ENCODE measurements at regions not wholly inside any gene's neighbourhood (a gene's known extent, or its start where the extent isn't known, plus 50 kb on each side); places are given as distances from the start of the nearest gene placed in this dataset.

- no peak for ATAC-seq
- no peak overlapping the region for H3K27ac Mint-ChIP-seq
- no peaks in the 10 kb centered on the region for H3K36me3 Mint-ChIP-seq
- no peak overlapping the region for H3K4me3 Mint-ChIP-seq
- peaks cover 7% of the 10 kb centered on the region for H3K4me1 Mint-ChIP-seq
- H3K9me3 Mint-ChIP-seq = peaks cover 12% of the 10 kb centered on the region
- H3K27me3 Mint-ChIP-seq = peaks cover 19% of the 10 kb centered on the region
Measured at GRCh38 chr7:127530148-127530547, 55.2 kb downstream of the GCC1 start.

- Mint-ChIP-seq H3K27ac (no peak overlapping the region), H3K4me3 (no peak overlapping the region), H3K4me1 (peaks cover 7% of the 10 kb centered on the region), H3K36me3 (no peaks in the 10 kb centered on the region), H3K27me3 (peaks cover 14% of the 10 kb centered on the region), H3K9me3 (peaks cover 13% of the 10 kb centered on the region)
- ATAC-seq = no peak
Measured at GRCh38 chr7:127527561-127527960, 57.8 kb downstream of the GCC1 start.

- no peak overlapping the region for H3K27ac Mint-ChIP-seq
- H3K4me1 Mint-ChIP-seq = no peaks in the 10 kb centered on the region
- no peak overlapping the region for H3K4me3 Mint-ChIP-seq
- H3K36me3 Mint-ChIP-seq = peaks cover 4% of the 10 kb centered on the region
- no peak for ATAC-seq
- peaks cover 22% of the 10 kb centered on the region for H3K9me3 Mint-ChIP-seq
- H3K27me3 Mint-ChIP-seq = peaks cover 21% of the 10 kb centered on the region
Measured at GRCh38 chr7:127525866-127526480, 59.4 kb downstream of the GCC1 start.

- peaks cover 12% of the 10 kb centered on the region for H3K27me3 Mint-ChIP-seq
- no peaks in the 10 kb centered on the region for H3K4me1 Mint-ChIP-seq
- peaks cover 2% of the 10 kb centered on the region for H3K9me3 Mint-ChIP-seq
- H3K36me3 Mint-ChIP-seq = peaks cover 1% of the 10 kb centered on the region
- H3K27ac Mint-ChIP-seq = no peak overlapping the region
- no peak for ATAC-seq
- no peak overlapping the region for H3K4me3 Mint-ChIP-seq
Measured at GRCh38 chr7:127516320-127516719, 69.1 kb downstream of the GCC1 start.

- H3K27ac Mint-ChIP-seq = no peak overlapping the region
- H3K4me1 Mint-ChIP-seq = no peaks in the 10 kb centered on the region
- no peaks in the 10 kb centered on the region for H3K9me3 Mint-ChIP-seq
- no peaks in the 10 kb centered on the region for H3K36me3 Mint-ChIP-seq
- peaks cover 9% of the 10 kb centered on the region for H3K27me3 Mint-ChIP-seq
- H3K4me3 Mint-ChIP-seq = no peak overlapping the region
- ATAC-seq = no peak
Measured at GRCh38 chr7:127514499-127514898, 70.9 kb downstream of the GCC1 start.

GRCh38 chr7:127513311-127513710 lies 72.1 kb downstream of the GCC1 start:
- Mint-ChIP-seq H3K27me3 (peaks cover 9% of the 10 kb centered on the region), H3K27ac (no peak overlapping the region), H3K4me3 (no peak overlapping the region), H3K4me1 (no peaks in the 10 kb centered on the region), H3K36me3 (no peaks in the 10 kb centered on the region), H3K9me3 (no peaks in the 10 kb centered on the region)
- no peak for ATAC-seq

GRCh38 chr7:127512663-127513062 lies 72.7 kb downstream of the GCC1 start:
- H3K27ac Mint-ChIP-seq = no peak overlapping the region
- peaks cover 9% of the 10 kb centered on the region for H3K27me3 Mint-ChIP-seq
- H3K9me3 Mint-ChIP-seq = no peaks in the 10 kb centered on the region
- no peak for ATAC-seq
- H3K36me3 Mint-ChIP-seq = no peaks in the 10 kb centered on the region
- H3K4me3 Mint-ChIP-seq = no peak overlapping the region
- H3K4me1 Mint-ChIP-seq = no peaks in the 10 kb centered on the region

- Mint-ChIP-seq H3K4me3 (no peak overlapping the region), H3K27me3 (no peaks in the 10 kb centered on the region), H3K36me3 (no peaks in the 10 kb centered on the region), H3K9me3 (no peaks in the 10 kb centered on the region), H3K27ac (no peak overlapping the region), H3K4me1 (no peaks in the 10 kb centered on the region)
- no peak for ATAC-seq
Measured at GRCh38 chr7:127504715-127505114, 80.7 kb downstream of the GCC1 start.

- no peak overlapping the region for H3K27ac Mint-ChIP-seq
- no peak overlapping the region for H3K4me3 Mint-ChIP-seq
- H3K27me3 Mint-ChIP-seq = no peaks in the 10 kb centered on the region
- H3K9me3 Mint-ChIP-seq = no peaks in the 10 kb centered on the region
- no peaks in the 10 kb centered on the region for H3K4me1 Mint-ChIP-seq
- H3K36me3 Mint-ChIP-seq = no peaks in the 10 kb centered on the region
- ATAC-seq = no peak
Measured at GRCh38 chr7:127501817-127502216, 83.6 kb downstream of the GCC1 start.

- H3K4me3 Mint-ChIP-seq = no peak overlapping the region
- no peaks in the 10 kb centered on the region for H3K36me3 Mint-ChIP-seq
- H3K9me3 Mint-ChIP-seq = peaks cover 5% of the 10 kb centered on the region
- H3K27me3 Mint-ChIP-seq = peaks cover 43% of the 10 kb centered on the region
- no peak for ATAC-seq
- no peaks in the 10 kb centered on the region for H3K4me1 Mint-ChIP-seq
- H3K27ac Mint-ChIP-seq = no peak overlapping the region
Measured at GRCh38 chr7:127487381-127487780, 94.9 kb upstream of the ZNF800 start.

- H3K4me3 Mint-ChIP-seq = no peak overlapping the region
- no peaks in the 10 kb centered on the region for H3K4me1 Mint-ChIP-seq
- peaks cover 5% of the 10 kb centered on the region for H3K9me3 Mint-ChIP-seq
- no peak for ATAC-seq
- H3K36me3 Mint-ChIP-seq = no peaks in the 10 kb centered on the region
- peaks cover 46% of the 10 kb centered on the region for H3K27me3 Mint-ChIP-seq
- no peak overlapping the region for H3K27ac Mint-ChIP-seq
Measured at GRCh38 chr7:127486654-127487053, 94.1 kb upstream of the ZNF800 start.

GRCh38 chr7:127485482-127485881 lies 93.0 kb upstream of the ZNF800 start:
- no peak overlapping the region for H3K27ac Mint-ChIP-seq
- H3K4me3 Mint-ChIP-seq = no peak overlapping the region
- H3K27me3 Mint-ChIP-seq = peaks cover 44% of the 10 kb centered on the region
- no peak for ATAC-seq
- no peaks in the 10 kb centered on the region for H3K4me1 Mint-ChIP-seq
- H3K36me3 Mint-ChIP-seq = no peaks in the 10 kb centered on the region
- H3K9me3 Mint-ChIP-seq = peaks cover 5% of the 10 kb centered on the region

- no peak overlapping the region for H3K4me3 Mint-ChIP-seq
- peaks cover 39% of the 10 kb centered on the region for H3K27me3 Mint-ChIP-seq
- H3K4me1 Mint-ChIP-seq = no peaks in the 10 kb centered on the region
- no peaks in the 10 kb centered on the region for H3K36me3 Mint-ChIP-seq
- peaks cover 5% of the 10 kb centered on the region for H3K9me3 Mint-ChIP-seq
- no peak overlapping the region for H3K27ac Mint-ChIP-seq
- ATAC-seq = no peak
Measured at GRCh38 chr7:127484954-127485353, 92.4 kb upstream of the ZNF800 start.

GRCh38 chr7:127478461-127478860 lies 86.0 kb upstream of the ZNF800 start:
- no peak overlapping the region for H3K27ac Mint-ChIP-seq

GRCh38 chr7:127478024-127478355 lies 85.5 kb upstream of the ZNF800 start:
- no peak overlapping the region for H3K27ac Mint-ChIP-seq
- H3K4me1 Mint-ChIP-seq = peaks cover 4% of the 10 kb centered on the region
- no peaks in the 10 kb centered on the region for H3K9me3 Mint-ChIP-seq
- H3K4me3 Mint-ChIP-seq = no peak overlapping the region
- peaks cover 47% of the 10 kb centered on the region for H3K27me3 Mint-ChIP-seq
- H3K36me3 Mint-ChIP-seq = no peaks in the 10 kb centered on the region
- ATAC-seq = no peak

More at GRCh38 chr7:127478461-127478860, 86.0 kb upstream of the ZNF800 start:
- Mint-ChIP-seq H3K9me3 (no peaks in the 10 kb centered on the region), H3K36me3 (no peaks in the 10 kb centered on the region), H3K27me3 (peaks cover 43% of the 10 kb centered on the region), H3K4me3 (no peak overlapping the region), H3K4me1 (no peaks in the 10 kb centered on the region)
- no peak for ATAC-seq

- Mint-ChIP-seq H3K27ac (no peak overlapping the region), H3K36me3 (no peaks in the 10 kb centered on the region), H3K27me3 (peaks cover 50% of the 10 kb centered on the region), H3K4me1 (peaks cover 6% of the 10 kb centered on the region), H3K9me3 (no peaks in the 10 kb centered on the region), H3K4me3 (no peak overlapping the region)
- ATAC-seq = no peak
Measured at GRCh38 chr7:127477295-127478023, 85.0 kb upstream of the ZNF800 start.

Measured in stimulated activated memory B cell treated with anti-CD40 and anti-IgM and Interleukin-4, amounts not matched to agents 10 μg/mL and 1 μg/mL and 100 μg/mL, for 72 hours (primary cell).